Progenitor cell of endocrine pancreas (in vitro differentiated cells): ENCODE measurements at regions not wholly inside any gene's neighbourhood (a gene's known extent, or its start where the extent isn't known, plus 50 kb on each side); places are given as distances from the start of the nearest gene placed in this dataset.

ENCODE experiments used
- DNase-seq: peaks from one replicate; pipeline ENCODE4 v3.0.0; 2021; ENCODE audit warnings: low spot score; ENCODE audit not compliant: unreplicated experiment
- H3K27ac Mint-ChIP-seq: 2 replicates; pipeline ENCODE4 v1.8.0; 2021; ENCODE audit warnings: mild to moderate bottlenecking, moderate library complexity, mixed read lengths
- H3K27me3 Mint-ChIP-seq: 2 replicates; pipeline ENCODE4 v1.8.0; 2021; ENCODE audit warnings: mixed read lengths
- H3K36me3 Mint-ChIP-seq: 2 replicates; pipeline ENCODE4 v1.8.0; 2022; ENCODE audit warnings: mixed read lengths; ENCODE audit not compliant: insufficient read depth
- H3K4me1 Mint-ChIP-seq: 2 replicates; pipeline ENCODE4 v1.8.0; 2021; ENCODE audit warnings: low read depth, mixed read lengths
- H3K4me3 Mint-ChIP-seq: 2 replicates; pipeline ENCODE4 v1.8.0; 2021; ENCODE audit warnings: low read depth, mild to moderate bottlenecking, moderate library complexity, mixed read lengths
- H3K9me3 Mint-ChIP-seq: 2 replicates; pipeline ENCODE4 v1.8.0; 2021; ENCODE audit warnings: low read depth, mixed read lengths
- TF ChIP-seq, protein P1 (sequence below): fragments of 200-600 bp; sonication (generic); IDR thresholded peaks from one replicate; pipeline ENCODE4 v1.5.0; 2021; ENCODE audit warnings: antibody characterized with exemption, mild to moderate bottlenecking; ENCODE audit not compliant: unreplicated experiment

DNA sequence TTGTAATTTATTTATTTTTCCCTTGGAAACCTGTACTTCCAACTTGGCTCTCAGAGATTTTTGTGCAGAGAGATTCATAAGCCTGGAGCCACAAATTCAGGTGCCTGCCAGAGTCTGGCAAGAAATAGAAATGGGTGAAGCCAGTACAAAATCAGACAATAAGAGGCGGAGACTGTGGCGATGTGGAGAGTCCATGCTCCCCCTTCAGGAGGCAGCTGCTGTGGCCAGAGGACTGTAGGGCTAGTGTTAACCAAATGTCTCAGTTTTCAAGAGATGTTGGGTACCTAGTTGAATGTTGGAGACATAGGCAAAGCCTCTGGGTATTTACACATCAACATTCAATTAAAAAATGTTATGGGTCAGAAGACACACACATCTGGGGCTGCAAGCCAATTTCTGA is 208.6 kb downstream of the PSAT1 start:
- H3K9me3 Mint-ChIP-seq: no peaks in the 10 kb centered on the region
- TF ChIP-seq, protein P1, sequence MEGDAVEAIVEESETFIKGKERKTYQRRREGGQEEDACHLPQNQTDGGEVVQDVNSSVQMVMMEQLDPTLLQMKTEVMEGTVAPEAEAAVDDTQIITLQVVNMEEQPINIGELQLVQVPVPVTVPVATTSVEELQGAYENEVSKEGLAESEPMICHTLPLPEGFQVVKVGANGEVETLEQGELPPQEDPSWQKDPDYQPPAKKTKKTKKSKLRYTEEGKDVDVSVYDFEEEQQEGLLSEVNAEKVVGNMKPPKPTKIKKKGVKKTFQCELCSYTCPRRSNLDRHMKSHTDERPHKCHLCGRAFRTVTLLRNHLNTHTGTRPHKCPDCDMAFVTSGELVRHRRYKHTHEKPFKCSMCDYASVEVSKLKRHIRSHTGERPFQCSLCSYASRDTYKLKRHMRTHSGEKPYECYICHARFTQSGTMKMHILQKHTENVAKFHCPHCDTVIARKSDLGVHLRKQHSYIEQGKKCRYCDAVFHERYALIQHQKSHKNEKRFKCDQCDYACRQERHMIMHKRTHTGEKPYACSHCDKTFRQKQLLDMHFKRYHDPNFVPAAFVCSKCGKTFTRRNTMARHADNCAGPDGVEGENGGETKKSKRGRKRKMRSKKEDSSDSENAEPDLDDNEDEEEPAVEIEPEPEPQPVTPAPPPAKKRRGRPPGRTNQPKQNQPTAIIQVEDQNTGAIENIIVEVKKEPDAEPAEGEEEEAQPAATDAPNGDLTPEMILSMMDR: no peak
- no peak overlapping the region for H3K4me3 Mint-ChIP-seq
- H3K36me3 Mint-ChIP-seq: no peaks in the 10 kb centered on the region
- H3K27ac Mint-ChIP-seq: no peak overlapping the region
- DNase-seq: no peak
- no peaks in the 10 kb centered on the region for H3K27me3 Mint-ChIP-seq
- peaks cover 1% of the 10 kb centered on the region for H3K4me1 Mint-ChIP-seq

DNA sequence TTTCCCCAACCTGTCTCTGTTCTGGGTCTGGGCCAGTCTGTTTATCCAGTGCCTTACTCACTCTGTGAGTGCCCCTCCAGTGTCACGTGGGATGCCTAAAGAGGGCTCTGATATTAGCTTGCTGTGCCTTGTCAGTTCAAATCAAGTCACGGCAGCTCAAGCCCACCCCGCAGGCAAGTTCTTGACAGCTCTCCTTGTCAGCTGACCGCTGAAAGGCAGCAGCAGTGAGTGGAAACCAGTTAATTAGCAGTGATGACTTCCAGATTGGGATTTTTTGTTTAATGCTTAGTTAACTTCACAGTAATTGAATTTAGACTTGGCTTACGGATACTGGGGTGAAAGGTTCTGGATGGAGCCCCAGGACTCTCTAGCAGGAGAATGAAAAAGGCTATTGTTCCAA is 210.1 kb downstream of the PSAT1 start:
- H3K27ac Mint-ChIP-seq: no peak overlapping the region

DNA sequence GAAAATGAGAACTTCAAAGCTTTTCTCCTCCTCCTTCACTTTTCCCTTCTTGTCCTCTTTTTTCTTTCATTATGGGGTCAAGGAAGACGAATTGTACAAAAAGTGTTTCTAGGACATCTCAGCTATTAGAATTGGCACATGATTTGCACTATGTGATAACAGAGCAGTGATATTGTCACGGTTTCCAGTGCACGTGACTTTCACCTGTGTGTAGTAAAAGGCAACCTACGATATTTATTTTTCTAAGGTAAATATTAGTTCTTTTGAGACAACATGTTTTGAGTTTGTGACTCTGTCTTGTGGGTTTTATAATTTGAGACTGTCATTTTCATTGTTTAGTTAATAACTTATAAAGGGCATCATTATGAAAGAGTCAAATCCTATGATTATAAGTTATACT is 213.1 kb downstream of the PSAT1 start:
- Mint-ChIP-seq H3K36me3 (no peaks in the 10 kb centered on the region), H3K27ac (no peak overlapping the region), H3K4me3 (no peak overlapping the region), H3K27me3 (no peaks in the 10 kb centered on the region), H3K4me1 (peaks cover 1% of the 10 kb centered on the region), H3K9me3 (peaks cover 4% of the 10 kb centered on the region)
- TF ChIP-seq, protein P1: no peak
- DNase-seq: no peak

More for the DNA sequence above, 210.1 kb downstream of the PSAT1 start:
- no peak for DNase-seq
- Mint-ChIP-seq H3K9me3 (no peaks in the 10 kb centered on the region), H3K27me3 (no peaks in the 10 kb centered on the region), H3K4me3 (no peak overlapping the region), H3K4me1 (peaks cover 1% of the 10 kb centered on the region), H3K36me3 (no peaks in the 10 kb centered on the region)
- TF ChIP-seq, protein P1: no peak

DNA sequence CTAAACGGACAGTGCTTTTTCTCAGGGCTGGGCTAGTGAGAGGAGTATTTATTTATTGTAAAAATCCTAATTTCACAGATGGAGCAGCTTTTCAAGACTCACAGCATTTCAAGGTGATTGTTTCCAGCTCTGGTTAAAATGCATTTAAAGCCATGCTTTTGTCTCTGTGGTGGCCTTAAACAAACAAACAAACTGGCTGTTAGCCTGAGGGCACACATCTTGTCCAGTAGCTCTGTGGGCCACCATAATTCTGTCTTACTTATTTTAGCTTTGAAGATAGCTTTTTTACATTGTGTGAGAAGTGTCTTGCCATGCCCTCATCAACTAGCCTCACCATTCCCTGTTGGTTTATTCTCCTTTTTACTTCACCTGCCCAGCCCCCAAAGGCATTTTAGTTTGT is 218.2 kb downstream of the PSAT1 start:
- TF ChIP-seq, protein P1: no peak
- peaks cover 19% of the 10 kb centered on the region for H3K9me3 Mint-ChIP-seq
- no peak overlapping the region for H3K27ac Mint-ChIP-seq
- H3K4me3 Mint-ChIP-seq: no peak overlapping the region
- peaks cover 2% of the 10 kb centered on the region for H3K36me3 Mint-ChIP-seq
- H3K4me1 Mint-ChIP-seq: no peaks in the 10 kb centered on the region
- no peaks in the 10 kb centered on the region for H3K27me3 Mint-ChIP-seq
- DNase-seq: no peak

DNA sequence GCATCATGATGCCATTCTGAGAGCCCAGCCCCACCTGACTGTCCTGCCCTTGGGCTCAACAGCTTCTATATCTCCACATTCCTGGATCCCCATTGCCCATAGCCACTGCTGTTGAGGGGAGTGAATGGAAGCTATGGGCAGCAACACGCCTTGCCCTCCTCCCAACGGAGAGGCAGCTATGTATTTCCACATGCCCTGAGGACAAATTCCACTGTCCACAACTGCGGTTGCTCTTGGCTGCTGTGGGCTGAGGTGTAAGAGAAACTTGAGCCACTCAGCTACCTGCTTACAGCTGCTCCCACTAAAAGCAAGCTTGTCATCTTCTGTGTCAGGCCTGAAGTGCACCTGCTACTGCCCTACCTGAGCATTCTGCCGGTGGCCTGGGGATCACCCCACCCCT is 222.9 kb downstream of the PSAT1 start:
- Mint-ChIP-seq H3K4me3 (no peak overlapping the region), H3K9me3 (peaks cover 31% of the 10 kb centered on the region), H3K36me3 (peaks cover 7% of the 10 kb centered on the region), H3K27me3 (no peaks in the 10 kb centered on the region), H3K27ac (no peak overlapping the region), H3K4me1 (no peaks in the 10 kb centered on the region)
- DNase-seq: no peak
- TF ChIP-seq, protein P1: no peak

DNA sequence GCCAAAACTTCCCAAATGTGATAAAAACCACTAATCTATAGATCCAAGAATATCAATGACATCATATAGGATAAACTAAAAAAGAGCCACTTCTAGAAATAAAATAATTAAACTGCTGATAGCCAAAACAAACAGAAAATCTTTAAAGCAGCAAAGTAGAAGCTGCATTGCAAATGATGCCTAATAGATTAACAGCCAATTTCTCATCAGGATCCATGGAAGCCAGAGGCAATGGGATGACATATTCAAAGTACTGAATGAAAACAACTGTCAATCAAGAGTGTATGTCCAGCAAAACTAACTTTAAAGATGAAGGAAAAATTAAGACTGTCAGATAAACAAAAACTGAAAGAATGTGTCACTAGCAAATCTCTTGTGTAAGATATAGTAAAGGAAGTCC is 224.8 kb downstream of the PSAT1 start:
- H3K27ac Mint-ChIP-seq: no peak overlapping the region
- H3K36me3 Mint-ChIP-seq: peaks cover 7% of the 10 kb centered on the region
- TF ChIP-seq, protein P1: no peak
- H3K4me1 Mint-ChIP-seq: no peaks in the 10 kb centered on the region
- H3K4me3 Mint-ChIP-seq: no peak overlapping the region
- H3K9me3 Mint-ChIP-seq: peaks cover 31% of the 10 kb centered on the region
- no peak for DNase-seq
- H3K27me3 Mint-ChIP-seq: no peaks in the 10 kb centered on the region
